Right renal cortex interstitium (tissue), 3 donors: ENCODE measurements at regions not wholly inside any gene's neighbourhood (a gene's known extent, or its start where the extent isn't known, plus 50 kb on each side); places are given as distances from the start of the nearest gene placed in this dataset.
"Not testable (repeated sequence)": the region's sequence is repeated elsewhere in the genome, so short reads cannot be mapped to it uniquely, and the experiment has no call there.

Experiments
- DNase-seq, 3 donors: peaks; one replicate each; pipeline ENCODE4 v3.0.0-alpha.2; 2013; ENCODE audit warnings: low read depth in 3 of 3, low spot score in 2 of 3

- no peak for DNase-seq
Observed at GRCh38 chr4:60709061-60709460, 491.1 kb upstream of the ADGRL3 start.

DNA sequence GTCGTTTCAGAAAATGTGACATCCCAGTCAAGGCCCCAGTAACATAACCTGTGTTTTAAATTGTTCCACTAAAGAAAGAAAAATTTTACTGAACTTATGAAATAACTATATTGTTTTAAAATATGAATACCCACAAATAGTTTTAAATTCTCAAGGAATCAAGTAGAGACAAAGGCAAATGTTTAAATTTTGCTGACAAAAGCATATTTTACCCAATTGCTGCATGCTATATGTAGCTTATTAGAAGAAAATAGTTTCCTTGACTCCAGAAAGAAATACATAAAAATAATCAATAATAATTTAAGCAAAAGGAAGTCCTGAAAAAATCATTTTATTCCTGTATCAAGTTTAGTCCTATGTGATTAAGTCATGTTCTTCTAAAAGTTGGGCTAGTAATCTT lies 481.3 kb upstream of the ADGRL3 start:
- DNase-seq: no peak

DNA sequence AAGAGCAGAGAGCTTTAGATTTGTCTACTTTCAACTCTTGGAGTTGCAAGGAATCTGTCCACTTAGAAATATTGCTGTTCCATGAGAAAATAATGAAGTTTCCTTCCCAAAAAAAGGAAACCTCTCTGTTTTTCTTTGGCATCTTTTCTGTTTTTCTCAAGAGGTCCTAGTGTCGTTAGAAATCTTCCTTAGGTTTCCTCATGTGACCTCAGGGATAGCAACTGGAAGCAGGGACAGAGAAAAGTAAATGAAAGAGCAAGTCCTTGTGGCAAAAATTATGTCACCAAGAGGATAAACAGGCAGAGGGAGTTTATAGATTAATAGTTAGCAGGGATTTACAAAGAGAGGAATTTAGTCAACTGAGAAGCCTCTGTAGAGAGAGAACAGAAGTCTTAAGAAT lies 478.4 kb upstream of the ADGRL3 start:
- no peak for DNase-seq

GRCh38 chr4:60723796-60724195 lies 476.3 kb upstream of the ADGRL3 start:
- DNase-seq: no peak

DNA sequence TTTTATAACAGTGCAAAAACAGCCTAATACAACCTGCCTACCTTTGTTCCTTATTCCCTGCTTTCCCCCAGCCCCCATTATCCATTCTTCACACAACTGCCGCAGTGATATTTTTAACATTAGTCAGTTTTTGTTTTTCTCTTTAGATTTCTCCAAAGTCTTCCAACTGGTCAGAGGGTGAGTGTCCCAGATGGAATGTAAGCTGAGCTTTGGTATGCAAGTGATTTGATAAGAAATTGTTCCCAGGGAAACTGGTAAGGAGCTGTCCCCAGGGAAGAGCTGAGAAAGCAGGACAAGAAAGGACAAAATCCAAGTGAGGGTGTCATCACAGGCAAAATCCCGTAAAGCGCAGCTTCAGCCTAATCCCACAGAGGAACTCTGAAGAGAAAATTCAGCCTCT lies 475.5 kb upstream of the ADGRL3 start:
- DNase-seq: no peak

GRCh38 chr4:60726779-60727178 lies 473.3 kb upstream of the ADGRL3 start:
- DNase-seq: no peak

GRCh38 chr4:60729194-60729593 lies 470.9 kb upstream of the ADGRL3 start:
- no peak for DNase-seq

DNA sequence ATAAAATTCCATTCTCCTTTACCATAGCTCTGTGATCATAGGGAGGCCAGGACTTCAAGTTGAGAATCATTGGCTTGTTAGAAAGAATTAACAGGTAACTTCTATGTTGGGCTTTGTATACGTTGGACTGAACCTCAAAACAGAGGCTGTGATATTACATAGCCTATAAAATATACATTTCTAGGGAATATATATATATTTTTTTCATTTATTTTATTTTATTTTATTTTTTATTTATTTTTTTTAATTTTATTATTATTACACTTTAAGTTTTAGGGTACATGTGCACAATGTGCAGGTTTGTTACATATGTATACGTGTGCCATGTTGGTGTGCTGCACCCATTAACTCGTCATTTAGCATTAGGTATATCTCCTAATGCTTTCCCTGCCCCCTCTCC lies 470.4 kb upstream of the ADGRL3 start:
- not testable (repeated sequence) for DNase-seq

GRCh38 chr4:60737858-60738257 lies 462.3 kb upstream of the ADGRL3 start:
- DNase-seq: no peak

DNA sequence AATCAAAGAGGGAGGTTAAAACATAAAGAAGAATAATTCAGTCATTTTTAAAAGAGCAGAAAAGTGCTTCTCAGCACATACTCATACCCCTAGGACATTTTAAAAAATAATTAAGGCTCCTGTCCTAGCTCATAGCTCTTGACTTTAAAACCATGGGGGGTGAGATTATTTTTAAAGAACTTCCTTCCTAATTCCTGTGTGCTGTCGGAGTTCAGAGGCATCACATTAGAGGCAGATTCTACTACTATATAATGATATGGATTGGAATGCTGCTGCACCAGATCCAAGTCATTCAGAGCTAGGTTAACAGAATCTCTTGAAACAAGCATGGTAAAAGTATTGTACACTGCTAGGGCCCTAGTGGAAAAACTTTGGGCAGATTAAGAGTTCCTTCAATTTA lies 456.5 kb upstream of the ADGRL3 start:
- no peak for DNase-seq

DNA sequence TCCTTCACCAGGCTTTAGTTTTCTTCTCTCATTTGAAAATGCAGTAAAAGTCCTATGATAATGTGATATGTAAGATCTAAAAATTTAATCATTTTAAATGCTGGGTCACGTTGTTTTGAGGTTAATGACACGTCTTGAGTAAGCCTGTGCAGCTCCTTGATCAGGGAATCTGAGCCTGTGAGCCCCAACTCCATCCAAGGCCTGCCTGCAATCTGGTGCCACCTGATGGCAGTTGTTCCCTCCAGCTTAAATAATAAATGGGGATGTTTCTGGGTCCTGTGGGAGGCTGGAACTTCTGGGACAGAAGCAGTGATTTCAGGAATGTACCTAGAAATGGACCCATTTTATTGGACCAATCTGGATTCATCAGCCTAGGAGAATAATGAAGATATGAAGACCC lies 455.4 kb upstream of the ADGRL3 start:
- DNase-seq: no peak

GRCh38 chr4:60745800-60746571 lies 454.1 kb upstream of the ADGRL3 start:
- no peak for DNase-seq

GRCh38 chr4:60750962-60751361 lies 449.2 kb upstream of the ADGRL3 start:
- DNase-seq: no peak

DNA sequence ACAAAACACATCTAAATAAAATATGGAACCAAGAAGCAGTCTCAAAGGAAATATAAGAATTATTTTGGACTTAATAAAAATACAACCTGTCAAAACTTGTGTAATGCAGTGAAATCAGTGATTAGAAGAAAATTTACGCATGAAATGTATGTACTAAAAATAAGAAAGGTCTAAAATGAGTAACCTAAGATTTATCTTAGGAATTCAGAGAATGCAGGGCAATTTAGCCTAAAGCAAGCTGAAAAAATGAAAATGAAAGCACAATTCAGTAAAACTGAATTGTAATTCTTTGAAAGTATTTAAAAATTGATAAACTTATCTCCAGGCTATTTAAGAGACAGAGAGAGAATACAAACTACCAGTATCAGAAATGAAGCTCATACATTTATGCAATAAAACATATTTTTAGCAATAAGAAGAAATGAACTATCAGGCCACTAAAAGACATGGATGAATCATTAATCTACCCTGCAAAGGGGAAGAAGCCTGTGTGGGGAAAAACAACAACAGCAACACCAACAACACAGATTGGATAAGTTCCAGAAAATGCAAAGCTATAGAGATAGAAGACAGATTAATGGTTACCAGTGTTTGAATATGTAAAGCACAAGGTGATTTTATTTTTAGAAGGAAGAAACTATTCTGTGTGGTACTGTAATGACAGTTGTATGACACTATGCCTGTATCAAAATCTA lies 442.0 kb upstream of the ADGRL3 start:
- DNase-seq: no peak

DNA sequence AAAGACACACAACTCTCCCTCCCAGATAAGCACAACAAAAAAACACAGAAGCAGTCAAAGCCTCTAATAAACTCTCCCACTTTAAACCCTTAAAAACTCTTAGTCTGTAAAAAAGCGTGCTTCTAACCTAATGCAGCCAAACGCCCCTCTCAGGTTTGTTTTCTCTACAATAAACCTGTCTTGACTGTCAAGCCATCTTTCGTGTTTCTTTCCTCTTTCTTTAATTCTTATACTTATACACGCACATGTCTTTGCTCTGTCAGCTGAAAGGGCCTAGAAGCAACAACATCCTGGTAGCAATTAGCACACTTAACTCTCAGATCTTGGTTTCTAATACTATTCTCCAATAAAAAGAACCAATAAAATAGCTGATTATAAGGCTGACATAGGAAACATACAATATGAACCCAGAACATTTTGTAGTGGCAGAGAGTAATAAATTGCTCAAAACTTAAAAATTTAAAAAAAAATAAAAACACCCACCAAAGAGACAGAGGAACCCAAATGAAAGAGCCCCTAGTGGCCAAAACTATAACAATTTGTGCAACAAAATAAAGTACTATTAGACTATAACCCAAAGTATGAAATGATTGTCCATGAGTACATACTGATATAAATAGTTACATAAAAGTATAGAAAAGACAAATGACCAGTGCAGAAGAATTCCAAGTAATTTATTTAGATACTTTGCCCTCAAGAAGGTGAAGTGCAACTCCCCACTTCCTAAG lies 440.4 kb upstream of the ADGRL3 start:
- DNase-seq: no peak

GRCh38 chr4:60780874-60781273 lies 419.3 kb upstream of the ADGRL3 start:
- no peak for DNase-seq

- no peak for DNase-seq
Observed at GRCh38 chr4:60790608-60791007, 409.5 kb upstream of the ADGRL3 start.

GRCh38 chr4:60794372-60794771 lies 405.8 kb upstream of the ADGRL3 start:
- DNase-seq: no peak

DNA sequence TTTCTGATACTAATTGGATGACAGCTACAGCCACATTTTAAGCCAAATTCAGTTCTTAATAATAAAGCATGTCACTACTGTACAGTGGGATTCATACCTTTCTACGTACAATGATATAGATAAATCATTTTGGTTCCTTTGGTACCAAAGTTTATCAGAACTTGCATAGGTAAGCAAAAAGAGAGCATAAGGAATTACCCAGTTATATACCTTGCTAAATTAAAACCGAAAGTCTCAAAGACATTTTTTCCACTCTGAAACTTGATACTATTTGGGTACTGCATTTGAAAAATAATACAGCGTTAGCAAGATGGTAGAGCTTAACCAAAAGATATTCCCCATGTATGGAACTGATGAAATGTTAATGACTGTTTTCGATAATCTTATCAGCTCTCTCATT lies 400.9 kb upstream of the ADGRL3 start:
- no peak for DNase-seq

DNA sequence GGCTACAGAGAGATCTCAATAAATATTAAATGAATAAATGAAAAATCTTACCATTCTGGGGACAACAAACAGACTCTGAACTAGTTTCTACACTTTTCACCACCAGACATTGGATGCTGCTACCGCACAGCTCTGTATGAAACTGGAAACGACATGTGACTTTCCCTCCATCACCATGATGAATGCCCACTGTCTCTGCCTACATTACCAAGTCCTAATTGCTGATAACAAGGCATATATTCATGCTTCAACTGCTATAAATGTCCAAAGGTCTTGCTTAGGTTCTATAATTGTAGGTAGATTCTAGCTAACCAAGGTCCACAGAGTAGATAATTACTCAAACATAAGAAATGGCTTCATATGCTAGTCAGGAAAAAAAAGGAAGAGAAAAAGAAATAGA lies 399.4 kb upstream of the ADGRL3 start:
- no peak for DNase-seq

GRCh38 chr4:60805500-60806313 lies 394.4 kb upstream of the ADGRL3 start:
- peak in 2 of 3 donors; percentile 6 to 19 for DNase-seq
